ENCODE measurements at regions not wholly inside any gene's neighbourhood (a gene's known extent, or its start where the extent isn't known, plus 50 kb on each side); places are given as distances from the start of the nearest gene placed in this dataset.

- TF ChIP-seq, protein P1, sequence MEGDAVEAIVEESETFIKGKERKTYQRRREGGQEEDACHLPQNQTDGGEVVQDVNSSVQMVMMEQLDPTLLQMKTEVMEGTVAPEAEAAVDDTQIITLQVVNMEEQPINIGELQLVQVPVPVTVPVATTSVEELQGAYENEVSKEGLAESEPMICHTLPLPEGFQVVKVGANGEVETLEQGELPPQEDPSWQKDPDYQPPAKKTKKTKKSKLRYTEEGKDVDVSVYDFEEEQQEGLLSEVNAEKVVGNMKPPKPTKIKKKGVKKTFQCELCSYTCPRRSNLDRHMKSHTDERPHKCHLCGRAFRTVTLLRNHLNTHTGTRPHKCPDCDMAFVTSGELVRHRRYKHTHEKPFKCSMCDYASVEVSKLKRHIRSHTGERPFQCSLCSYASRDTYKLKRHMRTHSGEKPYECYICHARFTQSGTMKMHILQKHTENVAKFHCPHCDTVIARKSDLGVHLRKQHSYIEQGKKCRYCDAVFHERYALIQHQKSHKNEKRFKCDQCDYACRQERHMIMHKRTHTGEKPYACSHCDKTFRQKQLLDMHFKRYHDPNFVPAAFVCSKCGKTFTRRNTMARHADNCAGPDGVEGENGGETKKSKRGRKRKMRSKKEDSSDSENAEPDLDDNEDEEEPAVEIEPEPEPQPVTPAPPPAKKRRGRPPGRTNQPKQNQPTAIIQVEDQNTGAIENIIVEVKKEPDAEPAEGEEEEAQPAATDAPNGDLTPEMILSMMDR (IDR thresholded peaks at IDR 0.05) = no peak
- no peak for TF ChIP-seq POLR2A (IDR thresholded peaks at IDR 0.05)
These were observed 147.0 kb upstream of the CDH5 start for GRCh38 chr16:66219491-66219890.
